Panc1 (cell line): ENCODE measurements at regions not wholly inside any gene's neighbourhood (a gene's known extent, or its start where the extent isn't known, plus 50 kb on each side); places are given as distances from the start of the nearest gene placed in this dataset.

Experiments used
- ATAC-seq: fragments of 200-7000 bp; cut with Tn5 transposase; 2 replicates; pipeline ENCODE4 v1.9.1; 2020; ENCODE audit warnings: mild to moderate bottlenecking, moderate library complexity
- BruUV-seq: library from RNA; stranded (reverse); fragments of 400-500 nt; replicated peaks from 2 replicates; lab custom pipeline; 2021; lab: Mats Ljungman, UMichigan
- CTCF ChIA-PET: fragments of 300-600 bp; sonication (Branson Sonifier 250); formaldehyde crosslinking; loops from one replicate; lab custom pipeline; 2022; ENCODE audit warnings: antibody characterized with exemption; lab: Charles Lee
- POLR2A ChIA-PET: fragments of 300-600 bp; sonication (Branson Sonifier 250); formaldehyde crosslinking; loops from one replicate; lab custom pipeline; 2022; ENCODE audit warnings: antibody characterized with exemption; lab: Charles Lee
- DNase-seq: peaks from one replicate; pipeline ENCODE4 v3.0.0-alpha.2; 2010; ENCODE audit warnings: low read depth, low spot score
- H3K27ac ChIP-seq: 2 replicates; pipeline ENCODE4 v1.5.1; 2011; ENCODE audit warnings: mild to moderate bottlenecking, low read length, inconsistent platforms
- H3K27me3 ChIP-seq: fragments of 200-500 bp; sonication (Bioruptor generic); 2 replicates; pipeline ENCODE4 v1.6.0; 2014; ENCODE audit warnings: low read length, inconsistent platforms; ENCODE audit not compliant: control insufficient read depth, insufficient read depth
- H3K36me3 ChIP-seq: fragments of 200-500 bp; sonication (Bioruptor generic); 2 replicates; pipeline ENCODE4 v1.5.1; 2014; ENCODE audit warnings: inconsistent platforms, mild to moderate bottlenecking, low read length, moderate library complexity; ENCODE audit not compliant: control insufficient read depth, insufficient read depth
- H3K4me1 ChIP-seq: 2 replicates; pipeline ENCODE4 v1.5.1; 2011; ENCODE audit warnings: inconsistent platforms, mild to moderate bottlenecking, low read length, moderate library complexity; ENCODE audit not compliant: control insufficient read depth, insufficient read depth
- H3K4me3 ChIP-seq, 2 experiments: 2 replicates each; pipeline ENCODE4 v1.5.1; 2011 to 2012; ENCODE audit warnings: low read depth in 2 of 2, low read length in 2 of 2, mild to moderate bottlenecking in 2 of 2, inconsistent platforms in 1 of 2, moderate library complexity in 1 of 2
- H3K9me3 ChIP-seq: fragments of 200-500 bp; sonication (Bioruptor generic); 2 replicates; pipeline ENCODE4 v1.5.1; 2014; ENCODE audit warnings: low read depth, mild to moderate bottlenecking, inconsistent platforms, low read length, moderate library complexity; ENCODE audit not compliant: control insufficient read depth, insufficient read depth
- CTCF ChIP-seq: fragments of 450-650 bp; IDR thresholded peaks from 2 replicates; pipeline ENCODE4 v1.5.1; 2017; ENCODE audit warnings: mild to moderate bottlenecking
- POLR2AphosphoS5 ChIP-seq: IDR thresholded peaks from 2 replicates; pipeline ENCODE4 v1.6.1; 2012; ENCODE audit warnings: mild to moderate bottlenecking, low read depth, low read length, moderate library complexity
- REST ChIP-seq, 2 experiments: IDR thresholded peaks; 2 replicates each; pipeline ENCODE4 v1.6.1; 2011 to 2012; ENCODE audit warnings: low read depth in 2 of 2, control low read depth in 1 of 2, low read length in 1 of 2, mild to moderate bottlenecking in 1 of 2, moderate library complexity in 1 of 2; ENCODE audit not compliant: insufficient read depth in 1 of 2
- SIN3A ChIP-seq: IDR thresholded peaks from 2 replicates; pipeline ENCODE4 v1.6.1; 2012; ENCODE audit warnings: low read depth, mild to moderate bottlenecking, low read length, moderate library complexity, borderline replicate concordance; ENCODE audit not compliant: insufficient read depth
- TCF7L2 ChIP-seq: IDR thresholded peaks from 2 replicates; pipeline ENCODE4 v1.6.1; 2011; ENCODE audit warnings: mild to moderate bottlenecking, low read depth, low read length, inconsistent platforms
- in situ Hi-C: cut with HindIII; loops from 2 replicates; pipeline ENCODE4 v1.10.0; 2016; ENCODE audit warnings: low sequenced_read_pairs, low pct_unique_long_range_greater_than_20kb
- intact Hi-C: fragments of 100-400 bp; cut with micrococcal nuclease; formaldehyde crosslinking; loops from one replicate; pipeline ENCODE4 v1.10.0; 2022; ENCODE audit not compliant: unreplicated experiment

- in situ Hi-C loops (no loop called here), intact Hi-C loops (no loop called here)
- H3K9me3 ChIP-seq: no peaks in the 10 kb centered on the region
- H3K4me3 ChIP-seq: no peak overlapping the region
- no peaks in the 10 kb centered on the region for H3K4me1 ChIP-seq
- no peaks in the 10 kb centered on the region for H3K27me3 ChIP-seq
- ATAC-seq: no peak
- H3K27ac ChIP-seq: no peak overlapping the region
- no peak for DNase-seq
- ChIA-PET POLR2A (no interaction called here), CTCF (no interaction called here)
- H3K36me3 ChIP-seq: no peaks in the 10 kb centered on the region; the same call in 1 of the 2 replicates
- TF ChIP-seq CTCF (no peak), REST (IDR thresholded peaks at IDR 0.05; ENCODE audit: insufficient read depth in 1 of 2, low read depth in 2 of 2, low read length in 1 of 2) (no peak), SIN3A (no peak), POLR2AphosphoS5 (no peak), TCF7L2 (no peak)
- no TSS peak for BruUV-seq
These were observed 121.8 kb upstream of the SERPINE2 start for GRCh38 chr2:224160917-224161316.

- Histone ChIP-seq H3K27ac (no peak overlapping the region), H3K36me3 (no peaks in the 10 kb centered on the region), H3K4me1 (no peaks in the 10 kb centered on the region), H3K4me3 (no peak overlapping the region), H3K9me3 (no peaks in the 10 kb centered on the region), H3K27me3 (no peaks in the 10 kb centered on the region)
- CTCF ChIA-PET: no interaction called here
- ATAC-seq (no peak), DNase-seq (no peak)
- no peak for TF ChIP-seq POLR2AphosphoS5
- in situ Hi-C loops: no loop called here
- intact Hi-C loops: no loop called here
- no TSS peak for BruUV-seq
- POLR2A ChIA-PET: no interaction called here
These were observed 120.4 kb upstream of the SERPINE2 start for GRCh38 chr2:224159345-224159928.

- ChIA-PET CTCF (no interaction called here), POLR2A (no interaction called here)
- Histone ChIP-seq H3K27ac (no peak overlapping the region), H3K9me3 (no peaks in the 10 kb centered on the region), H3K4me1 (no peaks in the 10 kb centered on the region), H3K36me3 (no peaks in the 10 kb centered on the region), H3K27me3 (no peaks in the 10 kb centered on the region), H3K4me3 (no peak overlapping the region)
- BruUV-seq: no TSS peak
- in situ Hi-C loops: no loop called here
- ATAC-seq (no peak), DNase-seq (no peak)
- TF ChIP-seq POLR2AphosphoS5 (no peak), TCF7L2 (no peak), SIN3A (no peak), CTCF (no peak), REST (IDR thresholded peaks at IDR 0.05; ENCODE audit: insufficient read depth in 1 of 2, low read depth in 2 of 2, low read length in 1 of 2) (no peak)
- intact Hi-C loops: no loop called here
These were observed 119.7 kb upstream of the SERPINE2 start for GRCh38 chr2:224158831-224159230.
